ENCODE measurements at regions not wholly inside any gene's neighbourhood (a gene's known extent, or its start where the extent isn't known, plus 50 kb on each side); places are given as distances from the start of the nearest gene placed in this dataset.

- TF ChIP-seq CTCF (IDR thresholded peaks at IDR 0.05; ENCODE audit: control extremely low read depth in 1 of 3, insufficient read depth in 1 of 3, low read depth in 1 of 3, low read length in 3 of 3): no peak
- no peak for TF ChIP-seq POLR2A (IDR thresholded peaks at IDR 0.05; ENCODE audit: control extremely low read depth in 1 of 2, low read depth in 2 of 2, low read length in 2 of 2)
- TF ChIP-seq GABPA (IDR thresholded peaks at IDR 0.05; ENCODE audit: borderline replicate concordance, insufficient read depth, low read length): no peak
- no peak for TF ChIP-seq EZH2 (IDR thresholded peaks at IDR 0.05; ENCODE audit: low read depth, low read length, severe bottlenecking)
- no peak for TF ChIP-seq ATF2 (IDR thresholded peaks at IDR 0.05; ENCODE audit: low read length)
- no peak for TF ChIP-seq POLR2AphosphoS5 (IDR thresholded peaks at IDR 0.05; ENCODE audit: low read depth, low read length)
- no peak for TF ChIP-seq SP1 (IDR thresholded peaks at IDR 0.05; ENCODE audit: low read depth, low read length)
- no peak for TF ChIP-seq JUND (IDR thresholded peaks at IDR 0.05; ENCODE audit: low read length)
- no peak for TF ChIP-seq MAX (IDR thresholded peaks at IDR 0.05)
- no peak for TF ChIP-seq MAFK (IDR thresholded peaks at IDR 0.05; ENCODE audit: low read depth, low read length)
- no peak for TF ChIP-seq ZNF274 (IDR thresholded peaks at IDR 0.05; ENCODE audit: borderline replicate concordance, extremely low read depth, low read length)
Observed at GRCh38 chr7:52691257-52691656, 344.2 kb upstream of the POM121L12 start.

Measured in H1 (cell line).